DOHH2 (cell line): ENCODE measurements at regions not wholly inside any gene's neighbourhood (a gene's known extent, or its start where the extent isn't known, plus 50 kb on each side); places are given as distances from the start of the nearest gene placed in this dataset.

Experiments
- EZH2phosphoT487 ChIP-seq: fragments of 200-600 bp; sonication (generic); IDR thresholded peaks from 2 replicates; pipeline ENCODE4 v1.6.1; 2017; ENCODE audit warnings: borderline replicate concordance, mild to moderate bottlenecking, antibody characterized with exemption, low read length, moderate library complexity, mixed read lengths
- TF ChIP-seq, protein P1 (sequence below): fragments of 200-600 bp; sonication (generic); IDR thresholded peaks from one replicate; pipeline ENCODE4 v1.5.1; 2014; ENCODE audit warnings: antibody characterized with exemption, mild to moderate bottlenecking, low read depth, low read length; ENCODE audit not compliant: poor library complexity, severe bottlenecking

DNA sequence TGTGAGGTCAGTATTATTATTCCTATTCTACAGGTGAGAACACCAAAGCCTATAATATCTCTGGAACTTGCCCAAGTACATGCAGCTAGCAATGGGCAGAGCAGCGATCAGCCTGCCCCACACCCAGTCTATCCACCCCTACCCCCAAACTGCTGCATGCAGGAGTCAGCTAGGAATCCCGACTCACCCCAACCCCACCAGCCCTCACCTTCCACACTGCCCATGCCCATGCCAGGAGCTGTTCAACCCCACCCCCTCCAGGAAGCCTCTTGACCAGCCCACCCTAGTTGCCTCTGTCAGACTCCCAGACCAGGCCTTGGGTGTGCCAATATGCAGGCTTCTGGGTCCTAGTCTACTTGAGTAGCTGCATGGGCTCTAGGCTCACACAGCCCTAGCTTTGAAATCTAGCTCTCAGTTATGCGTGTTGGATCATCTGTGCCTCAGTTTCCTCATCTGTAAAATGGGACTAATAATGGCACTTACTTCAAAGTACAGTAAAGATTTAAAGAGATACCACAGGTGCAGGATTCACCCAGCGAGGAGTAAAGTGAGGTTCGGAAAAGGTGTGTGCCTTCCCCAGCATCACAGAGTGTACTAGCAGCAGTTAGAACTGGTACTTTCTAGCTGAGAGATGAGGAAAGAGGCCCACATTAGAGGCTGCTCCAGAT is 173.2 kb downstream of the VEGFA start:
- TF ChIP-seq, protein P1, sequence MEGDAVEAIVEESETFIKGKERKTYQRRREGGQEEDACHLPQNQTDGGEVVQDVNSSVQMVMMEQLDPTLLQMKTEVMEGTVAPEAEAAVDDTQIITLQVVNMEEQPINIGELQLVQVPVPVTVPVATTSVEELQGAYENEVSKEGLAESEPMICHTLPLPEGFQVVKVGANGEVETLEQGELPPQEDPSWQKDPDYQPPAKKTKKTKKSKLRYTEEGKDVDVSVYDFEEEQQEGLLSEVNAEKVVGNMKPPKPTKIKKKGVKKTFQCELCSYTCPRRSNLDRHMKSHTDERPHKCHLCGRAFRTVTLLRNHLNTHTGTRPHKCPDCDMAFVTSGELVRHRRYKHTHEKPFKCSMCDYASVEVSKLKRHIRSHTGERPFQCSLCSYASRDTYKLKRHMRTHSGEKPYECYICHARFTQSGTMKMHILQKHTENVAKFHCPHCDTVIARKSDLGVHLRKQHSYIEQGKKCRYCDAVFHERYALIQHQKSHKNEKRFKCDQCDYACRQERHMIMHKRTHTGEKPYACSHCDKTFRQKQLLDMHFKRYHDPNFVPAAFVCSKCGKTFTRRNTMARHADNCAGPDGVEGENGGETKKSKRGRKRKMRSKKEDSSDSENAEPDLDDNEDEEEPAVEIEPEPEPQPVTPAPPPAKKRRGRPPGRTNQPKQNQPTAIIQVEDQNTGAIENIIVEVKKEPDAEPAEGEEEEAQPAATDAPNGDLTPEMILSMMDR: no peak
- TF ChIP-seq EZH2phosphoT487: no peak
